ENCODE measurements at regions not wholly inside any gene's neighbourhood (a gene's known extent, or its start where the extent isn't known, plus 50 kb on each side); places are given as distances from the start of the nearest gene placed in this dataset.

DNA sequence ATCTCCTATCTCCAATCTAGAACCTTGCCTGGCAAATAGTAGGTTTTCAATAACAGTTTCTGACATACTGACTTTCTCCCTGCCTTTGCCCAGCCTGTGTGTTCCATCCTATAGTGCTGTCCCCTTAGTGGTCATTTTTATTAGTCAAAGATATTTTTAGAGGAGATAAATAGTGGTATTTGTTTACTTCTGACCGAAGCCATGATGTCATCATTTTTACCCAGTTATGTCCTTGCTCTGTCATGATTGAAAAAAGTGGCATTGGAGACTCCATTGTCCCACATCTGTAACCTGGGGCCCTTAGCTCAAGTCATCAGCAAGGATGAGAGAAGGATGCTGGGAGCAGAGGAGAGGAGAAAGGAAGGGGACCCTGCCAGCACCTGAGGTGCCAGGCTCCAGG, 80.6 kb upstream of the ATP2B2 start:
- DNase-seq: no peak

DNA sequence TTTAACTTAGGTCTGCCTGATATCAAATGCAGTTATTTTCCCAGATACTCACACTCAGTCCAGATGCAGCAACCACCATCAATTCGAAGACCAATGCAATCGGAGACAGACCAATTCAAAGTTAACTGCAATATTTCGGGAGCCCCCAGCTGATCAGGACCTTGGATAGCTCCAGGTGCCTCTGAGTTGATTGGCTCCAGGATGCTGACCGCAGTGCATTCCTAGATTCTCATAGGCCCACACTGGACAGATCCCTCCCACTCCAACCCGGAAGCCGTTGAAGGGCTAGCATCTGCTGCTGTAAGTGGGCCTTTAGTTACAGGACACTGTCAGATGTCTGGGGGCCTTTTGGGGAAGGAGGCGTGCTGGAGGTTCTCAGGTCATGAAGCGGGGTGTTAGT, 89.5 kb upstream of the ATP2B2 start:
- no peak for DNase-seq

GRCh38 chr3:10596746-10597448, 91.5 kb upstream of the ATP2B2 start:
- DNase-seq: no peak

DNA sequence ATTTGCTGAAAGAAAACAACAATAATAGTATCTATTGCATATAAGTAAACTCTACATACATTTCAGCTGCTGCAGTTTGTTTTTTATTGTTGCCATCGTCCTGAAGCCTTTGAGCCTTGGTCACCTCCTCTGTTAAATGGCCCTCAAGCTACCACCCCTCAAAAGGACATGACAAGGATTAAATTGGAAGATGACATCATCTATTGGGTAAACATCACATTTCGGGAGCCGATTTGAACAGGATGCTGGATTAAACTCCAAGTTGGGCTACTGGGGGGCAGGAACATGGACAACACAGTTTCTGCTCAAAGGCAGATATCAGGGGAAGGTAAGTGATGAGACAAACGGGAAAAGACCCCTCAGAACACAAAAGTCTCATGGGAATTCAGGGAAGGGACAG, 92.3 kb upstream of the ATP2B2 start:
- no peak for DNase-seq

GRCh38 chr3:10599017-10599416, 93.6 kb upstream of the ATP2B2 start:
- no peak for DNase-seq

DNA sequence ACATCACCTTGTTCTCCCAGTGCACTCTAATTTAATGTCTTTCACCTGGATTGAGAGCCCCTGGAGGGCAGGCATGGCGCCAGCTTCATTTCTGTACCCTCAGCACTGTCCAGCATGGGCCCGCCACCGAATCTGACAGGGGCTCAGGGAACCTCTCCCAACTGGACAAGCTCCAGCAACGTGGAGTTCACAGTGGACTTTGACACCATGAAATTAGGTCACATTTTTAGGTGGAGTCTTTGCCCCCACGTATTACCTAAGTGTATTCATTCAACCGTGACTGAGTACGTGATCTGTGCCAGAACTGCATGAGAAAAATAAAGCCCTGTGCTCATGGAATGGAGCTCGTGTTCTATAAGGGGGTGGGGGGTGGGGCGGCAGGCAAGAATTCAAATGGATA, 94.1 kb upstream of the ATP2B2 start:
- DNase-seq: no peak

DNA sequence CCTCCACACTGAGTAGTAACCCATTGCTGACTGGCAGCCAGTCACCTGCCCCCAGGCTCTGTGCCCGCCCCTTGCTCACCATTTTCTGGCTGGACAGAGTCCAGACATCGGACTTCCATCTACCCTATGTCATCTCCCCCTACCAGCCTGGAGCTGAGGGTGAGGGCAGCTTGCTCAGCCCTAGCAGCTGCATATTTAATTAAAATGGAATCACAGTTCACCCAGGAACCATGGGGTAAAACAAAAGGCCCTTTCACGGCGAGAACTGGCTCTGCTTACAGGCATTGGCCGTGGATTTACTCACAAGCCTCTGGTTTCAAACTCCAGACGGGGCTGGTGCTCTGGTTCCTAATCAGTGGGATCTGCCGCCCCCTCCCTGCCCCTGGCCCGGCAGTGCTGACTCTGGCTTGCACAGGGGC, 94.9 kb upstream of the ATP2B2 start:
- DNase-seq: no peak

- no peak for DNase-seq
Measured at GRCh38 chr3:10600726-10601125, 95.3 kb upstream of the ATP2B2 start.

GRCh38 chr3:10601151-10601856, 95.9 kb upstream of the ATP2B2 start:
- no peak for DNase-seq

DNA sequence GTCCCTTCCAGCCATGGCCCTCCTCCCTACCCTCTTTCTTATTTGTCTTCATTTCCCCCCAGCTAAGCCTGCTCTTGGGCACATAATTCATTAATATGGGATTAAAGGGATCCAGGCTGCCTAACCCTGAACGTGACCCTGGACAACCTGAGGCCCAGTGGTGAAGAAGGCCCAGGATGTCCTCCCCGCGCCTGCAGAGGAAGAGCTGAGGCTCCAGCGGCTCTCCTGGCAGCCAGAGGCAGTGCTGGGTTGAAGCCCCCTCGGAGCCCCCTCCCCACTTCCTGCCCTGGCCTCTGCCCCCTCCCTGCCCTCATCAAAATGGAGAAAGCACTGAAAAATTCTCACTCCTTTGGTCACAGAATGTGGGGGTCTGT, 96.5 kb upstream of the ATP2B2 start:
- no peak for DNase-seq

DNA sequence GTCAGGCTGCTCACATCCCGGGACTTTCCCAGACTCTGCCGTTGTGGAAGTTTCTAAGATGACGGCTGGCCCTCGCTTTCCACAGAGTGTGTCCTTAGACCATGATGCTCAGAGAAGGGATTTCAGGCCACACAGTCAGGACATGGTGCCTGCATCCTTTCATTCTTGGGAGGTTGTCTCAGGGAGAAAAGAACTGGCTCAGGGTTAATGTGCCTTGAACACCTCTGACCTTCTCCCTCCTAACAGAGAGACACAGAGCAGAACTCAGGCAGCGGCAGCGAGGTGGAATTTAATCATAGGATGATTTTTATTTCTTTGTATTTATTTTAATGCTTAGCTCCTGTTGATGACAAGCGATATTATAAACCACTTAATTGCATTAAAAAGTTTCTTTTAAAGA, 96.9 kb upstream of the ATP2B2 start:
- no peak for DNase-seq

- DNase-seq: no peak
Measured at GRCh38 chr3:10602769-10603768, 97.7 kb upstream of the ATP2B2 start.

DNA sequence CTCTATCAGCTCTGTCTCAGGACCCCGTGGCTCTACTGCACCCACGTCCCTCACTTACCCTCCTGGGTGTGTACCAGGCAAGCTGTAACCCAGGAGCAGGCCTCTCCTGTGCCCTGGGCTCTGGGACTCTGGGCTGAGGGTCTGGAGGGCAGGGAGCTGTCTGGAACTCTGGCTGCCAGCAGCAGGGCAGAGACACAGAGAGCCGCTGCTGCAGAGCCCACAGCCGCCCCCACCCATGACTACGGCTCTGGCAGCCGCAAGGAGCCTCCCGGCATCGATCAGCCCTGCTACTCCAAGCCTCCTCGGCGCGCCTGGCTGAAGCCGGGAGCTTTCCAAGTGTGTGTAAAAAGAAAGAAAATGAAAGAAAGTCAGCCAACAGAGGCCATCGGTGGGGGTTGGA, 103.7 kb upstream of the ATP2B2 start:
- no peak for DNase-seq

DNA sequence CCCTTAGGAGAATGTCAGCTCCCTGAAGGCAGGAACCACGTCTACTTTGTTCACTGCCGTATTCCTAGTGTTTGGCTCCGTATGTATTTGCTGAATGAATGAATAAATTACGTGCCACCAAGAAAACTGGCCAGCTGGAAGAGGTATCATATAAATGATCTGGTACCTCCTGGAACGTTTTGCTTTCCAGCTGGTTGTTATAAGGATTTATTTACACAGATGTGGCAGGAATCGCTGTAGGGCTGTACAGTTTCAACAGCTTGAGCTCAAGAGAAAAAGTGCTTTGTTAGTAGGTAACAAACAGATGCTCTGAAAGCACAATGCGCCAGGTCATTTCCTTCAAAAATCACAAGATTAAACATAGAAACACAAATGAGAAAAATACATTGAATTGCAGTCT, 108.8 kb upstream of the ATP2B2 start:
- no peak for DNase-seq

GRCh38 chr3:10615715-10616114, 110.3 kb upstream of the ATP2B2 start:
- no peak for DNase-seq

DNA sequence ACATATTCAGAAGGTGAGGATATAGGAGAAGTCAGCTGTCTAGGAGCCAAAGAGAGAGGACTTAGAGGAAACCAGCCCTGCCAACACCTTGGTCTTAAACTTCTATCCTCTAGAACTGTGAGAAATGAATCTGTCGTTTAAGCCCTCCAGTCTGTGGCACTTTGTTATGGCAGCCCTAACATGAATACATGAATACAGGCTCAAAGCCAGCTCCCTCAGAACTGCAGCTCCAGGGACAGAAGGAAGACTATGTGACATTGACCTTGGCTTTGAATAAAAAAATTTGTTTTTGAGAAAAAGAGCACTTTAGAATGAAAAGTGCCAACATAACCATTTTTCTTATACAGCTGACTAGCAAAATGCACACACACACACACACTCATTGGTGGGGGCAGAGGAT, 110.9 kb upstream of the ATP2B2 start:
- DNase-seq: no peak

DNA sequence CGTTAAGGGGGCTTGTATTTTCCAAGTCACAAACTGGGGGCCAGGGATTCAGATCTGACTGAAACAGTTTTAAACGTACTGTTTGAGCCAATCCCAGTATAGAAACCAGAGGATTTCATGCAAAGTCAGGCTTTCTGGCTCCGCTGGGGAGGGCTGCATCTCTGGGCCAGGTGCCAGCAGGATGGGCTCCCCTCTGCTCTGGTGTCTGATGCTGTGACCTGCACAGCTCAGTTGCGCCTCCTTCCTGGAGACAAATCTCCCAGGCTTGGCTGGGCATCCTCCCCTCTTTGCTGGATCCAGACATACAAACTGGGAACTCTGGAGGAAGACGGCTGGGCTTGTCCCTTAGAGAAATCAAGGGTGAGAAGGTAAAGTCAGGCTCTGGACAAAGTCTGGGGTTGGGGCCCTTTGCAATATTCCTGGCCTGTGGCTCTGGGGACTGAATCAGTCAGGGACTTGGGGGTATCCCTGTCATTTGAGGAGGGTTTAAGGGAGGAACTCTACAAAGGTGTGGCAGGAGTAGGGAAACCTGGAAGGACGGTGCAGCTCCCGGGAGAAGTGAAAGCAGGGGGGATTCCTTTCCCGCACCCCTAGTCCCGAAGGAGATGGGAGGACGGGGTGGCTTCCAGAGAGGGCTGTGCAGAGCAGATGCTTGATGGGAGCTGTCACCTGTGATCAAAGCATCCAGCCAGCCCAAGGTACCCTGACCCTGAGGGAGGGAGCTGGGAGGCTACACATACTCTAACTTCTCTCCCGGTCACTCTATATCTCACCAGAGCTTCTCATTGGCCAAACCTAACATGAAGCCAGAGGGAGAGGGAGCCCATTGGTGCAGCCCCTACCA, 114.8 kb upstream of the ATP2B2 start:
- no peak for DNase-seq

DNA sequence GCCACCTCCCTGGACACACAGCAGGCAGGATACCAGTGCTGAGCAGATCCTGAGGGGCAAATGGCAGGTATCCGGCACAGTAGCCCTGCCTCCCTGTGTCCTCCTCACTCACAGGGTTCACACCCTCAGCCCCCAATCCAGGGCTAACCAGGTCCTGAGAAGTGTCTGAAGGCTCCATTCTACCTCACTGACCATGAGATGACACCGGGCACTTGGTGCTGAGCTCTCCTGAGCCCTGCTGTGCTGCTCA, 115.4 kb upstream of the ATP2B2 start:
- DNase-seq: no peak

GRCh38 chr3:10623578-10624275, 118.3 kb upstream of the ATP2B2 start:
- no peak for DNase-seq

DNA sequence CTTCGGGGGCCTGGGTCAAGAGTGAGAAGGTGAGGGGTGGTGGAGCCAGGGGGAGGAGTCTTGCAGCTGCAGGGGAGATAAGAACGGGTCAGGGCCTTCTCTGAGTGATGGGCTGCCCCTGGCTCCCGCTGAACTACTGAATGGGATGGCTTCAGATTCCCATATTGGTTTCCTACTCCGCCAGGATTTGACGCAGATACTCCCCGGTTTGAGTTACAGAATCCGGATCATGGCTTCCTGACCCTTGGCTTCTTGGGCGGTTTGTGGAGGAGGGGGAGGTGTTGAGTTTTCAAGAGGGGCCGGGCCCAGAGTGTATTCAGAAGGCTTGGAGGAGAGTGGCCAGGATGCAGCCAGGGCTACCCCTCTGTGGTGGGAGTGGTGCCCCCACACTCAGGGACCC, 119.9 kb upstream of the ATP2B2 start:
- no peak for DNase-seq

DNA sequence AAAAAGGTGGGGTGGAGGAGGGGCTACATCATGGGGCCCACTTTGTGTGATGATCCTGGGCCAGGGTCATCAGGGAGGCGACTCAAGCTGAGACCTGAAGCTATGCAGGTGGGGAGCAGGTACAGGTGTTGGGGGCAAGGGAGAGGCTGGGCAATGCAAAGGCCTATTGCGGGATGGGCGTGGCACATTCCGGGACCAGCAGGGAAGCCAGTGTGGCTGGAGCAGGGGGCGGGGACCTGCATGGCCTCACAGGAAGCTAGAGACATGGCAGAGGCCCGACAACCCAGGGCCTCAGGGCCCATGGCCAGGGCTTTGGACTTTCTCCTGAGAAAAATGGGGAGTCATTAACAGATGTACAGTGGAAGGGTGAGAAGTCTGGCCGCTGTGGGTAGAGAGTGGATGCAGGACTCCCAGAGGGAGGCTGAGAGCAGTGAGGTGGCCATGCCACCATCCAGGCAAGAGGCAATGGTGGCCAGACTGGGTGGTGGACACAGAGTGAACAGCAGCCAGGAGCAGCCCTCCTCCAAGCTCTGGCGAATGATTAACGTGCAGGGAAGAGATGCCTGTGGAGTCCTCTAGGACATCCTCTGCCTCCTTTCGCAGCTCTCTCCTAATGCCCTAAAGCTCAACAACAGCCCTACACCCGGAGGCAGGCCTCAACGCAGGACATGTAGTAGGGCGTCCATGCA, 122.6 kb upstream of the ATP2B2 start:
- DNase-seq: no peak

All from DMS153 (cell line).